GM18517 (cell line): ENCODE measurements at regions not wholly inside any gene's neighbourhood (a gene's known extent, or its start where the extent isn't known, plus 50 kb on each side); places are given as distances from the start of the nearest gene placed in this dataset.

Source experiments
- ATAC-seq: cut with Tn5 transposase; IDR thresholded peaks from one replicate; pipeline ENCODE4 v1.9.1; 2021; ENCODE audit warnings: mild to moderate bottlenecking, moderate library complexity; ENCODE audit not compliant: unreplicated experiment

DNA sequence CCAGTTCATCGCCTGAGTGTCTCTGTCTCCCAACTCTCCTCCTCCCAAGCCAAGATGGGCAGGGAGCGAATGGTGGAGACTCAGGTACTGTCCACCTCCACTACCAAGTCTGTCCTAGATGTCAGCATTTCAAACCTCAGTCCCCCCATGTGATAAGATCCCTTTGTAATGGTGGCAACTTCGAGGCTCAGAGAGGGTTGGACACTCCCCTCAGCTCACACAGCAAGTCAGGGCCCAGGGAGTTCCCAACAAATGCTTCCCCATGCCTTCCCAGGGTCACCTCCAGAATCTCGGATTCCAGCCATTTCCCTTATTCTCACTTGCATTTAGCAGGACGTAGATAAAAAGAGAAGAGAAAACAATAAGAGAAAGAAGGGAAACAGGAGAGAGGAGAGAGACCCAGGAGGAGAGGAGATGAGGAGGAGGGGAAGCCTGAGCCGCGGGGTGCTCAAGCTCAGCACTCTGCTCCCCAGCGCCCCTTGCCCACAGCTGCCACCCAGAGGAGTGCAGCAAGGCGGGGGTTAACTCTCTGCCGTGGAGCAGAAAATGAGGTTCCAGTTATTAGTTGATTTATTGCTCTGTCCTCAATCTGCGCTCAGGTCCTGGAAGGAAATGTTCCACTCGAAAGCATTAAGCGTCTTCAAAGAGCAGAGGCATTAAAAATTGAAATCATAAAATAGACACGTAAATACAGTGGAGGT is 84.1 kb upstream of the LINGO1 start:
- ATAC-seq: no peak

DNA sequence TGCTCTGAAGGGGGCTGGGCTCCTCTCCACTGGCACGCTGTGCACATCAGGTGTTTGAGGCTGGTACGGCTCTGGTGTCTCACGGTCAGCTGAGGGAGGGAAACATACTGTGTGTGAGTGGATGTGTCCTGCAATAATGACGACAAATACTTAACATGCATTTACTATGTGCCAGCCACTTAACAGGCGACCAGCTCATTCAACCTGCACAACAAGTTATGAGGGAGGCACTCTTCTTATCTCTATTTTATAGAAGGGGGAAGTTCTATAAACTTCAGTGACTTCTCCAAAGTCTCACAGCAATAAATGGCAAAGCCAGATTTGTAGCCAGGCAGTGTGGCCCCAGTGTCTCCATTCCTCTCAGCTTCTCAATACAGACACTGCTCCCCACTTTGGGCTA is 83.1 kb upstream of the LINGO1 start:
- ATAC-seq: no peak

DNA sequence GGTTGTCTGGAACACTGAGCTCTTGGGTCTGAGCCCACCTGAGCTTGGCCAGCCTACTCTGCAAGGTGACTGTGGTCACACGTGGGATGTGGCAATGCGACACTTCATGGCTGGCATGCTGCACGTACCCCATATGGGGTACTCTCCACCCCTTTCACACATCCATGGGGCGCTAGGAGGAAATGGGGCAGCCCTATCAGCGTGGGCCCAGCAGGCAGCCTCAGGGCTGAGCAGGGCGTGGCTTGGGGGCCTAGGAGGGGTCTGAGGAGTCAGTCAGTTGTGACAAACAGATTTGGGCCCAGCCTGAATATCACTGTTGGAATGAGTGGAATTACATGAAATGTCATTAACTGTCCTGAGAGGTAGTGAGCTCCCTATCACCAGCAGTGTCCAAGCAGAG is 82.3 kb upstream of the LINGO1 start:
- no peak for ATAC-seq

DNA sequence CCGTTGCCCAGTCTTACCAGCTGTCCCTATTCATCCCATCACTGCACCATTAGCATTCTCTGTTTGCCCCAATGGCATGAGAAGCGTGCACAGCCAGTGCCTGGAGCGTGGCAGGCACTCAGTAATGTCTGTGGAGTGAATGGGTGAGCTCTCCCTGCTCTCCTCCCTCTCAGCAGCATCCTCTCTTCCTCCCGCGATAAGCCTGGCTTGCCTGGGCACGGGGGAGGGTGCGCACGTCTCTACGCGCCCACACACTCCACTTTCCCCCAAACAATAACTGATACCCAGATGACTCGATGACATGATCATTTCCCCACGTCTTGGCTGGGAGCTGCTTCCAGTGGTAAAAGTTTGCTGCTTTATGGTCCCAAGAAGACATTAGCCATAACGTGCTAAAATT is 81.8 kb upstream of the LINGO1 start:
- no peak for ATAC-seq

DNA sequence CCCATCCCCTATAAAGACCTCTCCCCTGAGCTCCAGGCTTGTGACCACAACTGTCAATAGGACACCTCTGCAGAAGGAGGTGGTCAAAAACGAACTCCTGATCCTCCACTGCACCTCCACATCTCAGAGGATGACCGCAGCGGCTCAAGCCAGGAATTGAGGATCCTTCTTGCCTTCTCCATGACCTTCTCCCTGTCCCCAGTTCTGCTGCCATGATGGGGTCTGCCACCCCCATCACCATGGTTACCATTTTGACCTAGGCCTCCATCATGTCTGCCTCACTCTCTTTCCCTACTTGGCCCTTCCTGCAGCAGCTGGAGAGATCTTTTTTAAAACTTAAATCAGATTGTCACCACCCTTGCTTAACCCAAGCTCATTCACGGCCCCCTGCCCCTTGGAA is 81.3 kb upstream of the LINGO1 start:
- ATAC-seq: no peak

DNA sequence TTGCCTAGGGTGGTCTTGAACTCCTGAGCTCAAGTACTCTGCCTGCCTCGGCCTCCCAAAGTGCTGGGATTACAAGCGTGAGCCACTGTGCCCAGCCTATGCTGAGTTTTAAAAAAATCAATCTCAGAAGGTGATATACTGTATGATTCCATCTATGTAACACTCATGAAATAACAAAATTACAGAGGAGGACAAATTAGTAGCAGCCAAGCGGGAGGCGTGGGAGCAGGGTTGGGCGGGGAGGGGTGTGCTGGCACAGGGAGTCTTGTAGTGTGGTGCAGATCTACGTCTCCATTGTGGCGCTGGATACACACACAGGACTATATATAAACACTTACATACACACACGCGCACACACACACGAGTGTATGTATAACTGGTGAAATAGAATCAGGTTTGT is 80.6 kb upstream of the LINGO1 start:
- ATAC-seq: no peak

DNA sequence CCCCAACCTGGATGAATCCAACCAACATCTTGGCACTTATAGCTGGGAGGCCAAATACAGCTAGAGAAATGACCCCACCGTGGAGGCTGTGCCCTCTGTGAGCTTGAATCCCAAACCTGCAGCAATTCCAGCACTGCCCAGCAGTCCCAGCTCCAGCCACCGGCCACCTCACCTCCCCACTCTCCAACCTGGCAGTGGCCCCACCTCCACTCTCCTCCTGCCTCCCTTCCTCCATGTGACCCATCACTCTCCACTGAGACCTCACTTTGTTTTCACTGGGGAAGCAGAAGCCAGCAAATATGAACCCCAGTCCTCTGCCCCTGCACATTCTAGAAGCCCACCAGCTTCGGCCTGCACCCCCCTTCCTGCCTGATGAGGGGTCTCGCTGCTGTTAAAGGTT is 79.7 kb upstream of the LINGO1 start:
- no peak for ATAC-seq

DNA sequence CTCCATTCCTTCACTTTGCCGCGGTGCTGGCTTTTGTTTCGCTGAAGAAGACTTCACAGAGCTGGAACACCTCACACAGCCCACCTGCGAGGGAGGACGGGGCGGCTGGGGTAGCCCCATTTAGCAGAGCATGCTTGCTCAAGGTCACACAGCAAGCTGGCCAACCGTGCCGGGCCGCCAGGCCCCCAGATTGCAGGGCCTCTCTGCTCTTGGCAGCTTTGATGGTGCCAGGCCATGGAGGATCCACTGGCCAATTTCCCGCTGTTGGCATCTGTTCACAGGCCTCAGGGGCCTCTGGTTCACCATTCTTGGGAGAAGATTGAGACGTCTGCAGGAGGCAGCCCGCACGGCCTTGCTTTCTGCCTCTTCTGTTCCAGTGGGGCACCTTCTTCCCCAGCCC is 77.9 kb upstream of the LINGO1 start:
- no peak for ATAC-seq

DNA sequence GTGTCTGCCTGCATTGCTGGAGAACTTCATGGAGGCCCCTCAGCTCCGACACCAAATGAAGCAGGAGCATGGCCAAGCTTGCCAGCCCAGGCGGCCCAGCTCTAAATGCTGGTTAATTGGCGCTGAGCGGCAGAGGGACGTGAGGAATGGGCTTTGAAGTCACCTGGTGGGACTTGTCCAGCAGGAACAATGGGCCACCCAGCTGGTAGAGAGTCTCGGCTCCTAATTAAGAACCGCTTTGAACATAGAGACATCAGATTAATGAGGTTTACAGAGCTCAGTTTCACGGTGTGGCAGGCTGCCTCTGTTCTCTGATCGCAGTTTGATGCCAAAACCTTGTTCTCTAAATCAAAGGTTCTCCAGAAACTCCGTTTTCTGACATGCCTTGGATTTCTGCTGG is 77.5 kb upstream of the LINGO1 start:
- ATAC-seq: no peak

DNA sequence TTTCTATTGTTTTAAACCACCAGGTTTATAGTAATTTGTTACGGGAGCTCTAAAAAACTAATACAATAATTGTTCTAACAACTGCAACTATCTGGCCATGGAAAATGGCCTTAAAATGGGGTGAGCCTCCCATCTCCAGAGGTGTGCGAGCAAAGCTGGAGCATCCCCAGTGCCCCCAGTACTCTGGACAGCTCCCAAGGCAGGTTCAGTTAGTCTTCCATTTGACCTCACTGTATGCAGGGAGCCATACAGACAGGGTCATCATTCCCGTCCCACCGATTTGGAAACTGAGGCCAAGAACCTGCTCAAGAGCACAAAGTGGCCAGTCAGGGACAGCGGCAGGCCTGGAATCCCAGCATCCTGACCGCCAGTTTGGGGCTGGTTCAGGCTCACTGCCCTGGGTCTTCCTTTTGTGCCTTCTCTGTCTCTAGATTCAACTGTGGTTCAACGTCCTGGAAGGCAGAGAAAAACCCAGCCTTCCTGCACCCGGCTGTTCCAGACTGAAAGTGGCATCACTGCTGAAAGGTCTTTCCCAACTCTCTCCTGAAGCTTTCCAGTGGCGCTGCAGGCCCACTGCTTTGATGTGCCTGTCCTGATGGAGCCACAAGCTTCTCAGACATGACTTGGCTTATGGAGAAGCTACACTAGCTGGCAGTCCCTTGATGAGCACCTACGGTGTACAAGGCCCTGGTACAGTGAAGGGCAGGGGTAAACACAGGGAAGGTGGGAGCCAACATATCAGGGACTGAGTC is 76.6 kb upstream of the LINGO1 start:
- no peak for ATAC-seq

DNA sequence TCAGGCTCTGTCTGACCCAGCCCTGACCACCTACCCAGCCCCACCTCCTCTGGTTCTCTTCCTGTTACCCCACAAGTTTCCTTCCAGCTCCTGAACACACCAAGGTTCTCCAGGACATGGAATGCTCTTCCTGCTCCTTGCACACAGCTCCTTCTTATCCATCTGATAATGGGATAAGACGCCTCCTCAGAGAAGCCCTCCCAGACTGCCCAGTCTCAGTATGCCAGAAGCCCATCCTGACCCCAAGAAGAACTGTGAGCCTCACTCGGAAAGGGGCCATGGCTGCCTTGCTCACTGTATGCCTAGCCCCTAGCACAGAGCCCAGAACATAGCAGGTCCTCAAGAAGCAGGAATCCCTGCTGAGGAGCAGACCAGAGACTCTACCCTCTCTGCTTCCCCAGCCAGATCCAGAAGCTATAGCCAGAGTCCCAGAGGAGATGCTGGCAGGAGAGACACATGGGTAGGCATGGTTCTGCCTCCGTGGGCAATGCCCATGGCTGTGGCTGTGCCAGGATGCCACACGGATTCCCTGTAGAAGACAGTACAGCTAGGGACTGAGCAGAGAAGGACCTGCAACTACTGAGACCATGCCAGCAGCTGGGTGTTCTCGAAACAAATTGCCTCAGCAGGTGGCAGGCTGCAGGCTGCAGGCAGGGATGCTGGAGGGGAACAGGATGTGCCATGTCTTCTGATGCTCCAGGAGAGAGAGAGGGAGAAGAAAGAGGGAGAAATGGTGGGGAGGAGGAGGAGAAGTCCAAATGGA is 74.0 kb upstream of the LINGO1 start:
- no peak for ATAC-seq

DNA sequence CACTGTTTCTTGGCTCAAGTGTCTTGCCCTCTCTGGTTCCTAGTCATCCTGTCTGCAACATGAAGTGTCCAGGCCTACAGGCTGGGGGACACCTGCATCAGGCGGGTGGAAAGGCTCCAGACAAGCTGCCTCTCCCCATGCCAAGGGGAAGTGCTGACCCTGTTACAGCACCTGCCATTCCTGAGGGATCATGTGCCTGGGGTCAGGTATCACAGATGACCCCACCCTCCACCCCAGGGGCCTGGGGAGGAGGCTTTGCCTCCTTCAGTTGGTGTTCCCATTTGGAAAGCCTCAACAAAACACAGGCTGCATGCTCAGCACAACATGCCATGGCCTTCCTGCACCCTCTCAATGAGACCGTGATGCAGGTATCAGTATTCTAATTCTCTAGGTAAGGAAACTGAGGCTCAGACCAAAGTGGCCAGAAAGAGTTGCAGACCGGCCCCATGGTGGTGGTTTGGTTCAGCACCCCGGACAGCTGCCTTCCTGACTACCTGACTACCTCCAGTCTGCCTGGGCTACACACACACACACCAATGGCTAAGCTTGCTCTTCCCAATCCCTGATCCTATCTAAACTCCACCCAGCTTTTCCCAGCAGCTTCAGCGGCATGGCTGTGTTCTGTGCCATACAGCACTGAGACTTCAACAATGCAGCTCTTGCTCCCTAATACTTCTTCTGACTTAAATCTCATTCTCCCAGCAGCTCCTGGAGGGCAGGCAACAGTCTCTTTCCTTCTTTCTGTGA is 69.7 kb upstream of the LINGO1 start:
- no peak for ATAC-seq

DNA sequence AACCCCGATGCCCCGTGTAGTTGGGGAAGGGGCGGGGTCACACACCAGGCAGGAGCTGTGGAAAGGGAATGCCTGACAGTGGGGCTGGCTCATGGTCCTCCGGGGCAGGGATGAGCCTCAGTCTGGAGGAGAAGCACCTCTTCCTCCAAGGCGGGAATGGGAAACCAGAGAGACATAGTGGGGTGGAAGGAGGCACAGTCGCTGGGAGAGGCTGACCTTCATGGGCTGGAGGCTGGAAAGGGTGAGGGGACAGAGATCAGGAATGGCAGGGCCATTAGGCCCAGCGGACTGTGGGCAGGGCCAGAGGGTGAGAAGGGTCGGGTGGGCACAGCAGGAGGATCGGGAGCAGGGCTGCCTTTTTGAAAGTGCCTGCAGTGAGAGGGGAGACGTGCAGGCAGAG is 65.8 kb upstream of the LINGO1 start:
- ATAC-seq: no peak

DNA sequence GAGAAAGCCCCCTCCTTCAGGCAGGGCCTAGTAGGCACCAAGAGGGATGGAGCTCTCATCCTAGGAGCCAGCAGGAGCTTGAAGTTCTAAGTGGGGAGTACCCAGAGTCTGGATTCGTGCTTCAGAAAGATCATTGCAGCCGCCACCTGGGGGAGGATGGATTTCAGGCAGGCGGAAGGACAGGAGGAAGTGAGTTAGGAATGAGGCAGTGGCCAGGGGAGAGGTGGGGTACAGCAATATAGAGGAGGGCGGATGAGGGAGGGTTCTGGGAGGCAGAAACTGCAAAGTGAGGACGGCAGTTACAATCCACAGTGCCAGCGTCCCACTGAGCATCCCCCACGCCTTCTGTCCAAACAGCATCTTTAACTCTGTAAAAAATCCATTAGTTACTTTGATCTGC is 65.2 kb upstream of the LINGO1 start:
- no peak for ATAC-seq

DNA sequence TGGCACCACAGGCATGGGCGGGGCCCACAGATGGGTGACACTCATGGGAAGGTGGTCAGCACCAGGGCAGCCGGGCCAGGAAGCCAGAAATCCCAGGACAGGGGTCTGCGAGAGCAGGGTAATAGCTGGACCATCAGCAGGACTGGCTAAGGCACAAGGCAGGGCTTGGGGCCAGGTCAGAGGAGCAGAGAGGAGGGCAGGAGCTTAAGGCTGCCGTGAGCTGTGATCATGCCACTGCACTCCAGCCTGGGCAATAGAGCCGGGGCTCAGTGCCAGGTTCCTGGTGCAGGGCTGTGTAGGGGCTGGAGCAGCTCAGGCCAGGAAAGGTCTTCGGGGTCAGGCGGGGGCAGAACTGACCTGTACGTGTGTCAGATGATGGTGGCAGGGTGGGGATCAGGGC is 64.2 kb upstream of the LINGO1 start:
- ATAC-seq: no peak

DNA sequence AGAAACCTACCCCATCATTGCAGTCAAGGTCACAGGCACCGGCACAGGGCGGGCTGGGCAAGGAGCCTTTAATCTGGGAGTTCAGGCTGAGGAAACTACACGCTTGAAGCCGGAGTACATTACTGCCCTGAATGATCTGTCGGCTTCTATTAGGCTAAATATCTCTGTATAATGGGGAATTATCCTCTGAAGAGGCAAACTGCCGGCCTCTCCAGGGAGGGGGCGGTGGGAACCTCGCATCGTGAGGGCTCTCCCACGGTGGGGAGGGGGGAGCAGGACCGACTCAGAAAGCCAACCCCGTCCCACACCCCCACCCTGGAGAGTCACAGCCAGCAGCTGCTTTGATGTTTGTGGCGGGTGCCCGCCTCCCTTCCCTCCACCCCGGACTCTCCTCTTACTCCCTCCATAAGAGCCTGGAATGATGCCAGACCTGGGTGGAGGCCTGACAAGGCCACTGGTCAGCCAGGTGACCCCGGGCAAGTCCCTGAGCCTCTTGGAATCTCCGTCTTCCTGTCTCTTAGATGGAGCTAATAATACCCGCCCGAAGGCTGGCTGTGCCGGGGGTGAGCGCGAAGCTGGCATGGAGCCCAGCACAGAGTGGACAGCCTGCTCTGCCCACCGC is 63.4 kb upstream of the LINGO1 start:
- ATAC-seq: no peak

DNA sequence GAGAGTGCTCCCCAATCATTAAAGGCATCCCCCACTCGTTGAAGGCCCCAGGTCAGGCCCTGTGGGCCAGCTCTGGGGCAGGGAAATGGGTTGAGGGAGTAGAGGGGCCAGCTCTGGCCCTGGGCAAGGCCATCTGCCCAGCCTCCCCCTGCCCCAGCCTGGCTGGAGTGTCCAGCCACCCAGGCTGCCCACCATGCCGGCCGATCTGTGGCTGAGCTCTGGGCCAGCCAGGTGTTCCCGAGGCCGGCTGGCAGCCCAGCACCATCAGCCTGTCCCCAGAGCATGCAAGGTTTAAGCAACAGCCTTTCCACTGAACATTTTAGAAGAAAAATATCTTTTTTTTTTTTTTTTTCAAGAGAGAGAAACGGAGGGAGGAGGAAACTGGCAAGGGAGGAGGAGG is 62.8 kb upstream of the LINGO1 start:
- no peak for ATAC-seq

DNA sequence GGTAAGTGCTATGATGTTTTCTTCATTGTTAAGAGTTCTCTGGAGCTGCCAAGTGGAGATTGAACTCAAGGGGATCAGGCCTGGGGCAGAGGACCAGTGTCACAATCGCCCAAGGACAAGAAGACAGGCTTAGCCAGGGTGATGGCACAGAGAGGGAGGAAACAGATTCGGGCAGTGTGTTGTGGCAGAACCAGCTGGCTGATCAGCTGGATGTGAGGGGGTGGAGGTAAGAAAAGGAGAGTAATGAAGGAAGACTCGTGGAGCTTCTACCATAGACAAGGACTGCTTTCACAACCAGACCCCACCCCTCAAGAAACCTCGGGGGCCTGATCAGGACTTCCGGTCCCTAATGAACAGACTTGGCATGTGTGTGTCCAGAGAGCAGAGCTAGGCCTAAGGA is 60.9 kb upstream of the LINGO1 start:
- no peak for ATAC-seq

DNA sequence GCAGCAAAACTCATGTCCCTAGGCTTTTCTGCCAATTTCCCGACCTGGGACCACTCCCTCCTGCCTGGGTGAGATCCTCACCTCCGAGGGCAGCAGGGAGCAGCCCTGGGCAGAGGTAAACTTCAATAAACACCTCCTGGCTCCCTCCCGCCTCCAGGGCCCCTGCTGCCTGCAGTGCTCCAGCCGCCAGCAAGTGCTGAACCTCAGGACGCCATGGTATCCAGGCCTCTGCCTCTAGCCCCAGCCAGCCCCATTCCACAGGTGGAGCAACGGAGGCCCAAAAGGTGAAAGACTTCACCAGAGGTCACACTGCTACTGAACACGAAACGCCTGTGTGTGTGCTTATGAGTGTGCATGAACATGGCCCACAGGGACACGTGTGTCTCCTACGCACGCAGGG is 59.9 kb upstream of the LINGO1 start:
- no peak for ATAC-seq

DNA sequence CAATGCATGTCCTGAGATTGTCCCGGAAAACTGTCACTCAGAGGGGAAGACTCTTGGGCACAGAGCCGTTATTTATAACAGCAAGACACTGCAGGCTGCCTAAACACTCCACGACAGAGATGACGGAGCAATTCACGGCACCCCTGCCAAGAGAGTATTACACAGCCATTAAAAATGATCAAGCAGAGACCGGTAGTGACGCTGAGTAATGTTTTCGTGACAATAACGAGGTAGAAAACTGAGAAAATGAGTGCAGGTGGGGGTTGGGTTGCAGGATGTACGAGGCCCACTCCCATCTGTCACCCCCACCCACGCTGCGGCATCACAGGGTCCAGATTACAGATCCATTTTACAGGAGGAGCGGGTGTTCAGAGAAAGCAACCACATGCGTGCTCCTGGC is 58.9 kb upstream of the LINGO1 start:
- no peak for ATAC-seq

DNA sequence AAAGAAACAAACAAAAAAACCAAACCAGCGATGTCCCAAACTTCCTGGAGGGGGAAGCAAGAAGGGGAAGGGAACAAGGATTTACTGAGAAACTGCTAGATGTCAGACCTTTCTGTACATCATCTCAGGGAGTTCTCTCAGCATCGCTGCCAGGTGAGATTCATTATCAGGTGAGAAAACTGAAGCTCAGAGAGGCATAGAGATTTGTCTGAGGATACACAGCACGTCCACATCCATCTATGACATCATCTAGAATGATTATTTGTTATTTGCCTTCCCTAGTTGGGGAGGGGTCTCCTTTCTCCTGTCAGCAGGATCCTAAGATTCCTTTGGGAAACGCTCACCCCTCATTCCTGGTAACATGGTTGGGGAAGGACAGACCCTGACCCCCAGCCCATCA is 57.1 kb upstream of the LINGO1 start:
- ATAC-seq: no peak
